Cardiac muscle cell (in vitro differentiated cells and primary cell): ENCODE measurements at regions not wholly inside any gene's neighbourhood (a gene's known extent, or its start where the extent isn't known, plus 50 kb on each side); places are given as distances from the start of the nearest gene placed in this dataset.

Source experiments
- DNase-seq, 2 donors: peaks; one replicate each; pipeline versions ENCODE4 v3.0.0 to v3.0.0-alpha.2; 2010 to 2017; ENCODE audit warnings: low read depth in 1 of 2, low spot score in 1 of 2
- H3K27ac ChIP-seq: fragments of 200-600 bp; sonication (generic); 2 replicates; pipeline ENCODE4 v1.5.1; 2016
- H3K27me3 ChIP-seq: fragments of 200-600 bp; sonication (generic); 2 replicates; pipeline ENCODE4 v1.6.0; 2016; ENCODE audit warnings: control low read depth
- H3K36me3 ChIP-seq: fragments of 200-600 bp; sonication (generic); 2 replicates; pipeline ENCODE4 v1.5.1; 2016; ENCODE audit warnings: control low read depth
- H3K4me1 ChIP-seq: fragments of 200-600 bp; sonication (generic); 2 replicates; pipeline ENCODE4 v1.8.1; 2017; ENCODE audit warnings: low read depth, mild to moderate bottlenecking, mixed run types
- H3K4me3 ChIP-seq: fragments of 200-600 bp; sonication (generic); 2 replicates; pipeline ENCODE4 v1.5.1; 2016; ENCODE audit warnings: mild to moderate bottlenecking
- H3K9me3 ChIP-seq: fragments of 200-600 bp; sonication (generic); 2 replicates; pipeline ENCODE4 v1.5.1; 2017; ENCODE audit warnings: low read depth, mild to moderate bottlenecking, control low read depth
- TF ChIP-seq, protein P1 (sequence below): IDR thresholded peaks from 2 replicates; pipeline ENCODE4 v1.5.1; 2012; ENCODE audit warnings: low read depth, mild to moderate bottlenecking, low read length

DNA sequence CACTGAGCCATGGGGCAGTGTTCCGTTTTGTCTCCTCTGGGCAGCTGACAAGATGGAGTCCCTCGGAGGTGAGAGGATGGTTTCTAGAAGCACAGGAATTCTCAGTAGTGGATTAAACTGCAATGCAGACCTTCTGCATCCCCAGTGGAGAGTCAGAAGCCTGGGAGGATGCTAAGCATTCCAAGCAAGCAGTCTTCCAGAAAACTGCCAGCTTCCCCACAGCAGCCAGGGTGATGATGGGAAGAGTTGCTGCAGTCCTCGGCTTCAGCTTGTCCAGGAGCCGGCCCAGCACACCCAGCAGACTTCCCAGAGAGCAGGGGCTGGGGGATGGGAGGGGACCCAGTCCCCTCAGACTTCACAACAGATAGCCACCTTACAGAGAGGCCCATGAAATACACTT lies 163.6 kb downstream of the LY86 start:
- H3K9me3 ChIP-seq = no peaks in the 10 kb centered on the region

DNA sequence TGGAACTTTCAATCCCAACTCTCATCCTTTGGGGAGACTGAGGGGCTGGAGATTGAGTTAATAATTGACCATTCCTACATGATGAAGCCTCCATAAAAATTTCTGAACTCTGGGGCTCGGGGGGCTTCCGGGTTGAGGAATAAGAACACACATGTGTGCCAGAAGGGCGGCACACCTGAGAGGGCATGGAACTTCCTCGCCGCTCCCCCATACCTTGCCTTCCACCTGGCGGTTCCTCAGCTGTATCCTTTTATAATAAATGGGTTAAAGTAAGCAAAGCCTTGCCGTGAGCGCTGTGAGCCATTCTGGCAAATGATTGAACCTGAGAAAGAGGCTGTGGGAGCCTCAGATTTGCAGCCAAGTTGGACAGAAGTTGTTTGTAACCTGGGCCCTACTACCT lies 164.8 kb downstream of the LY86 start:
- H3K36me3 ChIP-seq = no peaks in the 10 kb centered on the region
- H3K27me3 ChIP-seq = no peaks in the 10 kb centered on the region
- TF ChIP-seq, protein P1, sequence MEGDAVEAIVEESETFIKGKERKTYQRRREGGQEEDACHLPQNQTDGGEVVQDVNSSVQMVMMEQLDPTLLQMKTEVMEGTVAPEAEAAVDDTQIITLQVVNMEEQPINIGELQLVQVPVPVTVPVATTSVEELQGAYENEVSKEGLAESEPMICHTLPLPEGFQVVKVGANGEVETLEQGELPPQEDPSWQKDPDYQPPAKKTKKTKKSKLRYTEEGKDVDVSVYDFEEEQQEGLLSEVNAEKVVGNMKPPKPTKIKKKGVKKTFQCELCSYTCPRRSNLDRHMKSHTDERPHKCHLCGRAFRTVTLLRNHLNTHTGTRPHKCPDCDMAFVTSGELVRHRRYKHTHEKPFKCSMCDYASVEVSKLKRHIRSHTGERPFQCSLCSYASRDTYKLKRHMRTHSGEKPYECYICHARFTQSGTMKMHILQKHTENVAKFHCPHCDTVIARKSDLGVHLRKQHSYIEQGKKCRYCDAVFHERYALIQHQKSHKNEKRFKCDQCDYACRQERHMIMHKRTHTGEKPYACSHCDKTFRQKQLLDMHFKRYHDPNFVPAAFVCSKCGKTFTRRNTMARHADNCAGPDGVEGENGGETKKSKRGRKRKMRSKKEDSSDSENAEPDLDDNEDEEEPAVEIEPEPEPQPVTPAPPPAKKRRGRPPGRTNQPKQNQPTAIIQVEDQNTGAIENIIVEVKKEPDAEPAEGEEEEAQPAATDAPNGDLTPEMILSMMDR = no peak
- H3K4me3 ChIP-seq = no peak overlapping the region
- H3K27ac ChIP-seq = peak overlapping the region; percentile 8
- no peak for DNase-seq
- H3K9me3 ChIP-seq = no peaks in the 10 kb centered on the region
- peaks cover 38% of the 10 kb centered on the region for H3K4me1 ChIP-seq

More for the DNA sequence above, 163.6 kb downstream of the LY86 start:
- H3K4me3 ChIP-seq = no peak overlapping the region
- TF ChIP-seq, protein P1 = no peak
- DNase-seq = peak; percentile 42 to 52
- peaks cover 50% of the 10 kb centered on the region for H3K4me1 ChIP-seq
- H3K27me3 ChIP-seq = no peaks in the 10 kb centered on the region
- no peaks in the 10 kb centered on the region for H3K36me3 ChIP-seq
- no peak overlapping the region for H3K27ac ChIP-seq

- Histone ChIP-seq H3K27ac (no peak overlapping the region), H3K27me3 (no peaks in the 10 kb centered on the region), H3K9me3 (no peaks in the 10 kb centered on the region), H3K36me3 (no peaks in the 10 kb centered on the region), H3K4me1 (peaks cover 15% of the 10 kb centered on the region), H3K4me3 (no peak overlapping the region)
- no peak for DNase-seq
- TF ChIP-seq, protein P1 = no peak
Measured at GRCh38 chr6:6756526-6756925, 168.0 kb downstream of the LY86 start.

- Histone ChIP-seq H3K4me1 (peaks cover 3% of the 10 kb centered on the region), H3K4me3 (no peak overlapping the region), H3K27ac (no peak overlapping the region), H3K36me3 (no peaks in the 10 kb centered on the region), H3K9me3 (no peaks in the 10 kb centered on the region), H3K27me3 (no peaks in the 10 kb centered on the region)
- TF ChIP-seq, protein P1 = no peak
- no peak for DNase-seq
Measured at GRCh38 chr6:6758546-6758914, 170.0 kb downstream of the LY86 start.

GRCh38 chr6:6758915-6759654 lies 170.6 kb downstream of the LY86 start:
- Histone ChIP-seq H3K36me3 (no peaks in the 10 kb centered on the region), H3K27me3 (no peaks in the 10 kb centered on the region), H3K4me1 (peaks cover 3% of the 10 kb centered on the region), H3K9me3 (no peaks in the 10 kb centered on the region), H3K27ac (no peak overlapping the region), H3K4me3 (no peak overlapping the region)
- TF ChIP-seq, protein P1 = peak; percentile 77
- peak; percentile 75 to 84 for DNase-seq
